HCT116 (cell line): ENCODE measurements at regions not wholly inside any gene's neighbourhood (a gene's known extent, or its start where the extent isn't known, plus 50 kb on each side); places are given as distances from the start of the nearest gene placed in this dataset.

Experiments used
- ATAC-seq: fragments of 200-7000 bp; cut with Tn5 transposase; 2 replicates; pipeline ENCODE4 v1.9.1; 2020; ENCODE audit warnings: mild to moderate bottlenecking, moderate library complexity
- BruUV-seq: library from RNA; stranded (reverse); fragments of 400-500 nt; replicated peaks from 2 replicates; lab custom pipeline; 2021; lab: Mats Ljungman, UMichigan
- CTCF ChIA-PET: fragments of 300-600 bp; sonication (Branson Sonifier 250); formaldehyde crosslinking; loops from one replicate; lab custom pipeline; 2021; ENCODE audit warnings: antibody characterized with exemption; lab: Charles Lee
- POLR2A ChIA-PET: fragments of 300-600, 350-600 bp; sonication (Branson Sonifier 250); formaldehyde crosslinking; loops from one replicate; lab custom pipeline; 2021; ENCODE audit warnings: antibody characterized with exemption; lab: Charles Lee
- RAD21 ChIA-PET, 2 experiments: fragments of 300-600 bp; sonication (Branson Sonifier 250); formaldehyde crosslinking; loops; one replicate each; lab custom pipeline; 2023; ENCODE audit warnings: low total read pairs in 2 of 2; ENCODE audit not compliant: uncharacterized antibody in 2 of 2, unreplicated experiment in 2 of 2, low non-redundant PET in 1 of 2; lab: Charles Lee
- DNase-seq: peaks from one replicate; pipeline ENCODE4 v3.0.0-alpha.2; 2010; ENCODE audit warnings: low read depth, low spot score
- H2AFZ ChIP-seq: fragments of 200-600 bp; shearing (Covaris generic), sonication (generic); 2 replicates; pipeline ENCODE4 v1.6.1; 2017; ENCODE audit warnings: low read depth, mixed run types, mixed read lengths, antibody characterized with exemption, low read length; ENCODE audit not compliant: poor library complexity, severe bottlenecking
- H3K27ac ChIP-seq: 2 replicates; pipeline ENCODE4 v1.5.1; 2012; ENCODE audit warnings: low read depth, low read length
- H3K27me3 ChIP-seq: fragments of 200-600 bp; sonication (generic); 2 replicates; pipeline ENCODE4 v1.6.1; 2016; ENCODE audit warnings: mixed run types, low read length, mixed read lengths; ENCODE audit not compliant: insufficient read depth
- H3K36me3 ChIP-seq, 2 experiments: fragments of 200-500 bp in 1 of 2; fragments of 200-600 bp in 1 of 2; sonication (Bioruptor generic) in 1 of 2; sonication (generic) in 1 of 2; 2 replicates each; pipeline versions ENCODE4 v1.5.1 to v1.6.1; 2014 to 2016; ENCODE audit warnings: low read length in 2 of 2, inconsistent platforms in 1 of 2, mixed read lengths in 1 of 2, mixed run types in 1 of 2; ENCODE audit not compliant: insufficient read depth in 2 of 2, control insufficient read depth in 1 of 2
- H3K4me1 ChIP-seq, 2 experiments: fragments of 200-600 bp in 1 of 2; sonication (generic) in 1 of 2; 2 replicates each; pipeline versions ENCODE4 v1.5.1 to v1.6.1; 2012 to 2017; ENCODE audit warnings: low read length in 2 of 2, inconsistent platforms in 1 of 2, mild to moderate bottlenecking in 1 of 2, mixed read lengths in 1 of 2, mixed run types in 1 of 2, moderate library complexity in 1 of 2; ENCODE audit not compliant: insufficient read depth in 2 of 2, control insufficient read depth in 1 of 2
- H3K4me2 ChIP-seq: fragments of 200-600 bp; sonication (generic); 2 replicates; pipeline ENCODE4 v1.6.1; 2017; ENCODE audit warnings: mixed run types, low read length, mixed read lengths
- H3K4me3 ChIP-seq, 2 experiments: fragments of 200-600 bp in 1 of 2; sonication (generic) in 1 of 2; replicated peaks in 1 of 2; 2 replicates each; pipeline ENCODE4 v1.5.1; 2011 to 2016; ENCODE audit warnings: low read length in 2 of 2, control low read depth in 1 of 2, low read depth in 1 of 2, mild to moderate bottlenecking in 1 of 2, mixed read lengths in 1 of 2, mixed run types in 1 of 2
- H3K79me2 ChIP-seq: fragments of 200-600 bp; sonication (generic); 2 replicates; pipeline ENCODE4 v1.6.1; 2017; ENCODE audit warnings: mild to moderate bottlenecking, mixed run types, low read length, moderate library complexity, mixed read lengths; ENCODE audit not compliant: insufficient read depth
- H3K9ac ChIP-seq: fragments of 200-600 bp; sonication (generic); 2 replicates; pipeline ENCODE4 v1.6.1; 2016; ENCODE audit warnings: low read length, mixed read lengths
- H3K9me2 ChIP-seq: fragments of 200-600 bp; sonication (generic), shearing (Covaris generic); 2 replicates; pipeline ENCODE4 v1.6.1; 2017; ENCODE audit warnings: mixed run types, mild to moderate bottlenecking, moderate library complexity; ENCODE audit not compliant: insufficient read depth
- H3K9me3 ChIP-seq, 2 experiments: fragments of 200-500 bp in 1 of 2; fragments of 200-600 bp in 1 of 2; sonication (Bioruptor generic) in 1 of 2; sonication (generic) in 1 of 2; 2 replicates each; pipeline ENCODE4 v1.6.1; 2014 to 2017; ENCODE audit warnings: low read length in 2 of 2, mixed read lengths in 2 of 2, inconsistent platforms in 1 of 2, low read depth in 1 of 2, mild to moderate bottlenecking in 1 of 2, mixed run types in 1 of 2, moderate library complexity in 1 of 2; ENCODE audit not compliant: control insufficient read depth in 1 of 2, insufficient read depth in 1 of 2
- H4K20me1 ChIP-seq: fragments of 200-600 bp; sonication (generic), shearing (Covaris generic); 2 replicates; pipeline ENCODE4 v1.6.1; 2017; ENCODE audit warnings: mixed run types, mild to moderate bottlenecking, moderate library complexity; ENCODE audit not compliant: insufficient read depth
- ATF3 ChIP-seq: IDR thresholded peaks from 2 replicates; pipeline ENCODE4 v1.6.1; 2012
- CBX3 ChIP-seq: IDR thresholded peaks from 2 replicates; pipeline ENCODE4 v1.6.1; 2012; ENCODE audit warnings: low read depth
- CEBPB ChIP-seq: IDR thresholded peaks from 2 replicates; pipeline ENCODE4 v1.6.1; 2012; ENCODE audit warnings: low read depth
- CTCF ChIP-seq, 3 experiments: fragments of 200-600 bp in 1 of 3; sonication (generic) in 1 of 3; IDR thresholded peaks in 2 of 3; conservative IDR thresholded peaks in 1 of 3; 2 replicates each; pipeline ENCODE4 v1.5.1; 2012 to 2017; ENCODE audit warnings: low read depth in 2 of 3, low read length in 2 of 3, antibody characterized with exemption in 1 of 3, borderline replicate concordance in 1 of 3, control low read depth in 1 of 3, mild to moderate bottlenecking in 1 of 3, mixed read lengths in 1 of 3, mixed run types in 1 of 3, moderate library complexity in 1 of 3; ENCODE audit not compliant: insufficient read depth in 1 of 3
- EGR1 ChIP-seq: IDR thresholded peaks from 2 replicates; pipeline ENCODE4 v1.6.1; 2012; ENCODE audit warnings: low read depth
- ELF1 ChIP-seq: IDR thresholded peaks from 2 replicates; pipeline ENCODE4 v1.6.1; 2012; ENCODE audit warnings: low read depth, borderline replicate concordance
- JUND ChIP-seq: IDR thresholded peaks from 2 replicates; pipeline ENCODE4 v1.6.1; 2012
- MAX ChIP-seq: IDR thresholded peaks from 2 replicates; pipeline ENCODE4 v1.6.1; 2012
- POLR2AphosphoS5 ChIP-seq: IDR thresholded peaks from 2 replicates; pipeline ENCODE4 v1.6.1; 2011; ENCODE audit warnings: mild to moderate bottlenecking, low read depth, low read length, moderate library complexity
- RAD21 ChIP-seq: IDR thresholded peaks from 2 replicates; pipeline ENCODE4 v1.6.1; 2012; ENCODE audit warnings: low read depth, mild to moderate bottlenecking
- REST ChIP-seq: IDR thresholded peaks from 2 replicates; pipeline ENCODE4 v1.6.1; 2012; ENCODE audit warnings: low read depth
- SIN3A ChIP-seq: IDR thresholded peaks from 2 replicates; pipeline ENCODE4 v1.6.1; 2012; ENCODE audit warnings: low read depth
- YY1 ChIP-seq: IDR thresholded peaks from 2 replicates; pipeline ENCODE4 v1.6.1; 2011; ENCODE audit warnings: low read length, low read depth, moderate library complexity, mild to moderate bottlenecking; ENCODE audit not compliant: insufficient replicate concordance; ENCODE audit errors: extremely low read depth
- ZFX ChIP-seq: fragments of 450-650 bp; IDR thresholded peaks from 2 replicates; pipeline ENCODE4 v1.6.1; 2017
- ZNF274 ChIP-seq: fragments of 200-500 bp; sonication (Bioruptor generic); IDR thresholded peaks from 2 replicates; pipeline ENCODE4 v1.6.1; 2014; ENCODE audit warnings: mild to moderate bottlenecking, low read depth, low read length, inconsistent platforms
- intact Hi-C: fragments of 100-400 bp; cut with micrococcal nuclease; formaldehyde crosslinking; loops from 2 replicates; pipeline ENCODE4 v1.10.0; 2022

- H3K27me3 ChIP-seq, result no peaks in the 10 kb centered on the region
- no peak for DNase-seq
- H3K36me3 ChIP-seq, result no peaks in the 10 kb centered on the region
- ChIA-PET POLR2A (no interaction called here), CTCF (no interaction called here)
- no peak overlapping the region for H3K9ac ChIP-seq
- H3K79me2 ChIP-seq, result no peaks in the 10 kb centered on the region
- no peaks in the 10 kb centered on the region; a peak in 1 of 4 replicates for H3K9me3 ChIP-seq
- H3K4me2 ChIP-seq, result no peak overlapping the region
- no peaks in the 10 kb centered on the region for H3K4me1 ChIP-seq
- no peak overlapping the region for H3K4me3 ChIP-seq
- TF ChIP-seq ZNF274 (no peak), EGR1 (no peak), YY1 (no peak), MAX (no peak), ZFX (no peak), CBX3 (no peak), REST (no peak), POLR2AphosphoS5 (no peak), RAD21 (no peak), JUND (no peak), ATF3 (no peak), ELF1 (no peak), SIN3A (no peak), CEBPB (no peak), CTCF (IDR thresholded peaks at IDR 0.05 in 2 of 3, conservative IDR thresholded peaks at IDR 0.05 in 1 of 3; ENCODE audit: borderline replicate concordance in 1 of 3, insufficient read depth in 1 of 3, low read depth in 2 of 3, low read length in 2 of 3) (no peak)
- TF ChIP-seq, all 23 proteins: peak for 0
- no peaks in the 10 kb centered on the region for H3K9me2 ChIP-seq
- no TSS peak for BruUV-seq
- ATAC-seq, result no peak
- no peak overlapping the region for H2AFZ ChIP-seq
- H4K20me1 ChIP-seq, result no peaks in the 10 kb centered on the region
- intact Hi-C loops, result no loop called here
- H3K27ac ChIP-seq, result no peak overlapping the region
- RAD21 ChIA-PET, result no interaction called here
Observed at GRCh38 chr7:68218461-68218860, 1221.8 kb downstream of the TYW1 start.
